ENCODE measurements at regions not wholly inside any gene's neighbourhood (a gene's known extent, or its start where the extent isn't known, plus 50 kb on each side); places are given as distances from the start of the nearest gene placed in this dataset.

DNA sequence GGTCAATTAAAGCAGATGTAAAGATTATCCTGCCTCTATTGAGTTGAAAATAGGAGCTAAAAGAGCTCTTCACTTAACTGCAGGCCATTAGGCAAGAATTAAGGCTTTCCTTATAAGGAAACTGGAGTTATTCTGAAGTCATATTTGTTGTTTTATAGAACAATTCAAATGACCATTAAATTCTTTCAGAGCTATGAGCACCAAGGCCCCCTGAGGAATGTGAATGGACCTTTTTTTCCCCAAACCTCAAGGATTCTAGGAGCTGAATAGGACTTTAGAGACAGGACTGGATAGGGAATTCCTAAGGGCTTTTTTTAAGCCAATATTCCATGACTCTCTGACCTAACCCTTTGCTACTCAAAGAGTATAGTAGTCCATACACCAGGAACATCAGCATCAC, 565.7 kb upstream of the BTBD3 start:
- no peak for DNase-seq (ENCODE audit: low spot score)

DNA sequence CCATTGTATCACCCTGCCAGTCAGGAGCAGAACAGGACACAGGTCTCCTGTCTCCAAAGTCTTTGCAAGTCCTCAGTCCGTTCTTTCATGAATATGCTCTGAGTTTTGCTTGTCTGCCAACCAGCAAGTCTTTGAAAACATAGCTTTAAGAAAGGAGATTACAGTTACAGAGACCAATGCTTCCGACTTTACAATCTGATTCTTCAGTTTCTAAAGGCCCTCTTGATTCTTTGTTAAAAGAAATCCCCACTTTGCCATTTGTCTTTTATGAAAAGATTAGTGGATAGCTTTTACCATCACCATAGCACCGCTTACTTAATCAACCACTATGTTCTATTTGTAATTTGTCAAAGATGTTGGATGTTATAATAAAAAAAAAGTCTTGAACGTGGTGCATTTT, 562.8 kb upstream of the BTBD3 start:
- no peak for DNase-seq (ENCODE audit: low spot score)

DNA sequence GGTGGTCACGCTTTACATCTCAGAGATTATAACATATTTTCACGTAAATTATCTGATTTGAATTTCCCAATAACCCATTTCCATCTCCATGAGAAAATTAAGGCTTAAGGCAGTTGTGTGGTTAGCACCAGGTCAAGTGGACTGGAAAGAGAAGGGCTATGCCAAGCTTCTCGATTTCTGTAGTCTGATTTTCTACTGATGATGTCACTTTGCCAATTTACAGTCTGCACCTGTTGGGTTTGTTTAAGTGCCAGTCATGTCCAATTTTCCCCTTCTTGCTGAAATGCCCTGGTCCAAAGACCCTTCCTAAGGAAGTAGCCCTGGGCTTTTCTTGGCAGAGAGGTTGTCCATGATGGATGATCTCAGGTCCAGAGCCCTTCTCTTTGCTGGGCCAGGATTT, 562.3 kb upstream of the BTBD3 start:
- no peak for DNase-seq (ENCODE audit: low spot score)

DNA sequence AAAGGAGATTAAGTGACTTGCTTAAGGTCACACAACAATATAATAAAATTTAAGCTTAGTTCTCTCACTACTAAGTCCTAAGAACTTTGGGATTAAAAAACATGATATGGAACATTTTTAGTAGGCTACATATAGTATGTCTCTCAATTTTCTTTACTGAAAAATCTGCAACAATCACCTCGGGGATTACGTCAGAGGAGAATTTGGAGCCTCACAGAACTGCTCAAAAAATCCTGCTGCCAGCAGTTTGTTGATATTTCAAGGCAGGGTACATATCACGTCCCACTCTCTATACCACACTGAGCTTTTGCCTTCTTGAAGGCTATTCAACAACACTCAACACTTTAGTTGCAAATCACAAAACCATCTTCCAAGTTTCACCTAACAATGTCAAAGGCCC, 561.6 kb upstream of the BTBD3 start:
- DNase-seq (ENCODE audit: low spot score): no peak

DNA sequence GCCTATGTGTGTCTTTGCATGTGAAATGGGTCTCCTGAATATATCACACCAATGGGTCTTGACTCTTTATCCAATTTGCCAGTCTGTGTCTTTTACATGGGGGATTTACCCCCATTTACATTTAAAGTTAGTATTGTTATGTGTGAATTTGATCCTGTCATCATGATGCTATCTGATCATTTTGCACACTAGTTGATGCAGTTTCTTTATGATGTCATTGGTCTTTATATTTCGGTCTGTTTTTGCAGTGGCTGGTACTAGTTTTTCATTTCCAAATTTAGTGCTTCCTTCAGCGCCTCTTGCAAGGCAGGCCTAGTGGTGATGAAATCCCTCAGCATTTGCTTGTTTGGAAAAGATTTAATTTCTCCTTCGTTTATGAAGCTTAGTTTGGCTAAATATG, 555.2 kb upstream of the BTBD3 start:
- no peak for DNase-seq (ENCODE audit: low spot score)

DNA sequence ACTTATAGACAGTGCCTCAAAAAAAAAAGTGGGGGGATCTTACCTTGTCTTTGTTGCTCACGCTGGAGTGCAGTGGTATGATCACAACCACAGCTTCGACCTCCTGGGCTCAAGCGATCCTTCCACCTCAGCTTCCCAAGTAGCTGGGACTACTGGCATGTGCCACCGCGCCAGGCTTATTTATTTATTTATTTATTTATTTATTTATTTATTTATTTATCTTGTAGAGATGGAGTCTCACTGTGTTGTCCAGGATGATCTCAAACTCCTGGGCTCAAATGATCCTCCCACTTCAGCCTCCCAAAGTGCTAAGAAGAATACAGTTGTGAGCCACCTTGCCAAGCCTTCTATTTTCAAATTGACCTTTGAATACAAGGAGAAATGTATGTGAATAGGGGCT, 553.0 kb upstream of the BTBD3 start:
- no peak for DNase-seq (ENCODE audit: low spot score)

DNA sequence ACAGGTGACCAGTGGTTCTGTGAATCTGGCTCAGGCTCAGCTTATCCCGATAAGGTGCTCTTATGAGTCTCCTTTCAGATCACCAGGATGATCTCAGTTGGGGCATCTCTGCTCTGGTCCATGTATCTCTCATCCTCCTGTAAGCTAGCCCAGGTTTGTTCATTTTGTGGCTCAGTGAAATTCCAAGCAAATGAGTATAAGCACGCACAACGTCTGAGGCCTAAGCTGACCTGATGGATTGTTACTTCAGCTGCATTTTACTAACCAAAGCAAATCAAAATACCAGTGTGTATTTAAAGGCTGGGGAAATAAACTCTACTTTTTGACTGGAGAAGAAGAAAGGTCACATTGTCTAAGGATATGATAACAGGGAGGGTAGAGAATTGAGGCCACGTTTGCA, 551.0 kb upstream of the BTBD3 start:
- no peak for DNase-seq (ENCODE audit: low spot score)

DNA sequence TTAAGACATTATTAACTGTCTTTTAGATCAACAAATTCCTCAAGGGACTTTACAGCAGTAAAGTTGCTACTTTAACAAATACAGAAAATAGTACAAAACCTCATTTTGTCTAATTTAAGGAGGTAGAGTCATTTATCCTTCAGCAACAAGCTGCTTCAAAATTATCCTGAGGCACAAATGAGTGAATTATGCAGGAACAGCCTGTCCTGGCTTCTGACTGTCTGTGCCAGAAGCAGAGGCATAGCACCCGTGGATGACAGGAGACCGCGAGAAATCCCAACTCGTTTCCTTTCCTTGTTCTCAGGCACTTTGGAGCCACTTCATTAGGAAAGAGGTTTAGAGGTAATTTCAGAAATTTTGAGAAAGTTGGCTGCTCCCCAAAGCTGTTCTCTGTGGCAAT, 549.2 kb upstream of the BTBD3 start:
- DNase-seq (ENCODE audit: low spot score): no peak

DNA sequence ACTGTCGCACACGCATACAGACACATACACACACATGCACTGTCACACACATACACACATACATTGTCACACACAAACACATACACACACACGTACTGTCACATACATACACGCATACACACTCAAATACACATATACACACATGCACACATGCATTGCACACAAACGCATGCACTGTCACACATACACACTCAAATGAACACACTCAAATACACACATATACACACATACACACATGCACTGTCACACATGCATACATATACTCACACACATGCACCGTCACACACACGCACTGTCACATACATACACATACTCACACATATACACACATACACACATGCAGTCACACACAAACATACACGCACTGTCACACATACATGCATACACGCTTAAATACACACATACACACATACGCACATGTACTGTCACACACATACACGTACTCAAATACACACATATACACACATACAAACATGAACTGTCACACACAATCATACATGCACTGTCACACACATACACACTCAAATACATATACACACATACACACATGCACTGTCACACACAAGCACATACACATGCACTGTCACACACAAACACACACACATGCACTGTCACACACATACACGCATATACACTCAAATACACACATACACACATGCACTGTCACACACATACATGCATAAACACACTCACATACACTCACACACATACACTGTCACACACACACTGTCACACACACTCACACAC, 548.6 kb upstream of the BTBD3 start:
- DNase-seq (ENCODE audit: low spot score): no peak

DNA sequence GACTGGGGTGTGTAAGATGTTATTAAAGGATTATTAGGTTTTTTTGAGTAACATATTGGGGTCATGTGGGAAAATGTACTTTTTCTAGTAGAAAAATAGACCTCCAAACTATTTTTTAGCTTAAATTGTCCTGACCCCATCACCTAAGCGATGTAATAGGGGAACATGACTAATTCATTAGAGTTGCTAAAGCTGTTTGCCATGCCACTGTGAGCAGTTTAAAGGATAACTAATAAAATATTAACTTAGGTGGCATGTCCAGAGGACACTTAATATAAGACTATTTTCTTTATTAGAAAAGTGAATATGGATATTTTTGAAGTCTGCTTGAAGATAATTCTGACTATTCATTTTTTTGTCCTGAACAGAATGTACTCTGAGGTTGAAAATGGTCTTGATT, 545.9 kb upstream of the BTBD3 start:
- no peak for DNase-seq (ENCODE audit: low spot score)

DNA sequence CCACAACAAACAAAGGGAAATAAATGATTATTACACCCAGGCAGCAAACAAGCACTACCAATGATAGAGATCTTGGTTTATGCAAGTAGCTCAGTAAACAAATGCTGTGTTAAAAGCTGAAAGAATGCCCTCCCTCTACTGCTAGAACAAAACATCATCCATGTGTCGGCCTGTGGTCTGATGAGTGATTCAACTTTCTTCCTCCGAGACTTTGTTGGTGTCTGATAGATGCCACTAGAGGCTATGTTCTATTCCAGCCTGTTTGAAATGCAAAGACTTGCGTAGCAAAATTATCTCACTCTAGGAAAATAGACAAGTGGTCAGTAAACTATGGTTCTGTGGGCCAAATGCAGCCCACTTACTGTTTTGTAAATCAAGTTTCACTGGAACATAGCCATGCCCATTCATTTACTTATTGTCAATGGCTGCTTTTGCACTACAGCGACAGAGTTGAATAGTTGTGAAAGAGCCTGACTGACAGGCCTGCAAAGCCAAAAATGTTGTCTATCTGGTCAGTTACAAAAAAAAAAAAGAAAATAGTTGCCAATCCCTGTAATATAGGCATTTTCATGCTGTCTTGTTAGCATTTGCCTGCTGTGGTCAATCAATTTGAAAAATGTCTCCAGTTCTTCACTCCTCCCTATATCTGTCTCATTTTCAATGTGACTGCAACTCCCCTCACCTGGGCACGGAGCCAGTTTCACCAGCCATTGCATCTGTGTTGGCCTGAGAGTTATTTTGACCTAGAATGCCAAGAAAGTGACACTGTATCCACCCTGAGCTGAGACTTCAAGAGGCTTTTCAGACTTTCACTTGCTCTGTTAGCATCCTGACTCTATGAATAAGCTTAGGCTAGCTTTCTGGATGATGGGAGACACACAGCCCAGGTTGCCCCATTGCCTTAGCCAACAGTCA, 544.6 kb upstream of the BTBD3 start:
- no peak for DNase-seq (ENCODE audit: low spot score)

DNA sequence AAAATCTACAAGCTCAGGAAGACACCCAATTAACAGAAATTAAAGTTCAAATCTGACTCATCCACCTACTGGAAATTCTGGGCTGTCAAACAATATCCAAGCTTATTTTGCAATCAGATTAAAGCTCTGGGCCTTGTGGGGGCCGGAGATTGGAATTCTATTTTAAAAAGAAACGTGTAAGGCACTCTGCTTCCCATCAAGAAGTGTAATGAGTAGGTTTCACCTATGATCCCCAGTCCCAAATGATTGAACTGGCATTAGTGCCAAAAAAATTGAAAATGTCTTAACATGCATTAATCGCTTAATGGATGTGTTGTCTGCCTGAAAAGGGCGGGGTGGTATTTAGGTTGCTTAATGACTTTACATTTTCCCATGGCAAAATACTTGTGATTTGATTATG, 542.4 kb upstream of the BTBD3 start:
- no peak for DNase-seq (ENCODE audit: low spot score)

DNA sequence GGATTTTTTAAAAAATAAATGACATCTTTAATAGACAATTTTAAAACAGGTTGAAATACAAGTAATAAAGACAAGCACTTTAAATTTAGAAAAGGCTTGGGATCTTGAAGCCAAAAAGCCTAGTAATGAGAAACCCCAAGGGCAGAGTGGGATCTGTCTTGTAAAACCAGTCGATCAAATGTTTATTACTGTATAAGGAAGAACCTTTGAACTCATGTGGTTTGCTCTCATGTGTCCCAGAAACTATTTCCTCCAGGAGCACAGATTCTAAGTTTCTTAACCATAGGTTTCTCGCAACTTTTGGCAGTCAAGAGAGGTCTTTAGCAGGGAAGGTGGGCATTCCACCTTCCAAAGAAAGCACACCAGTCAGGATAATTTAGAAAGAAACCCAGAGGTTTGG, 541.7 kb upstream of the BTBD3 start:
- DNase-seq (ENCODE audit: low spot score): no peak

DNA sequence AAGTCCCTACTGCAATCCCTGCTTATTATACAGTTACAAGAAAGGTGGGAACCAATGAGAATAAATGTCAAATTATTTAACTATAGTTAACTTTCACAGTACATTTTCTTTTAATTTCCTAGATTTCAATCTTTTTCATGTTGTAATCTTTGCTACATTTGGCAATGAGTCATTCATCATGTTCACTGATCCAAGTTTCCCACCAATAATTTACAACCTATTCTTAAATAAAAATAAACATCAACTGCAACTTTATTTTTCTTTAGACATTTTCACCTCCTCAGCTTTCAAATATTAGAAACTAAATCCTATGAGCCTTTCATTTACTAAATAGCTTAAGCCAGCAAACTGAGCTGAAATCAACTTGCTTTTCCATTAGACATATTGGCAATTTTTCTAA, 541.3 kb upstream of the BTBD3 start:
- no peak for DNase-seq (ENCODE audit: low spot score)

DNA sequence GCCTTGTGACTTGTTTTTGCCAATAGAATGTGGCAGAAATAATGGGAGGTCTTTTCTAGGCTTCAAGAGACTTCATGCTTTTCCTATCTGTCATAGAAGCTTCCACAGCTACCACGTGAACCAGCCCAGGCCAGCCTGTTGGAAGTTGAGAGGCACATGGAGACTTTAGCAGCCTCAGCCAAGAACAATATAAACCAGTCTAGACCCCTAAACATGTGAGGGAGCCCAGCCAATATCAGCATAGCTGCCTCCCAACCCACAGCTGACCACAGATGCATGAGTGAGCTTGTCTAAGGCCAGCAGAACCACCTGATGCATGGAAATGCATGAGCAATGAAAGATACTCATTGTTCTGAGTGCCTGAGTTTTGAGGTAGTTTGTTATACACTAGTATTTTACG, 540.7 kb upstream of the BTBD3 start:
- no peak for DNase-seq (ENCODE audit: low spot score)

DNA sequence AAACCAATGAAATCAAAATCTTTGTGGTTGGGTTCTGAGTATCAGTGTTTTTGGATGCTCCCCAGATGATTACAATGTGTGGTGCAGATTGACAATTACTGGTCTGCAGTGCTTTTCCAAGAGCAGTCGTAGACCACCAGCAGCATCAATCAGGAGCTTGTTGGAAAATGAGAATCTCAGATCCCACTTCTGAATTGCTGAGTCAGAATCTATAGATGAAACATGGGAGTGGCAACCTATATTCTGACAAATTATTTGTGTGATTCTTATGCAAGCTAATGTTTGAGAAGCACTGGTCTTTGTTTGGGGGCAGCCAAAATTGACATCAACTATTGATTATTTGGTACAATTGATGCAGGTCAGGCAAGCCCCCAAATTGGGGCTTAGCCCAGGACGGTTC, 539.9 kb upstream of the BTBD3 start:
- no peak for DNase-seq (ENCODE audit: low spot score)

DNA sequence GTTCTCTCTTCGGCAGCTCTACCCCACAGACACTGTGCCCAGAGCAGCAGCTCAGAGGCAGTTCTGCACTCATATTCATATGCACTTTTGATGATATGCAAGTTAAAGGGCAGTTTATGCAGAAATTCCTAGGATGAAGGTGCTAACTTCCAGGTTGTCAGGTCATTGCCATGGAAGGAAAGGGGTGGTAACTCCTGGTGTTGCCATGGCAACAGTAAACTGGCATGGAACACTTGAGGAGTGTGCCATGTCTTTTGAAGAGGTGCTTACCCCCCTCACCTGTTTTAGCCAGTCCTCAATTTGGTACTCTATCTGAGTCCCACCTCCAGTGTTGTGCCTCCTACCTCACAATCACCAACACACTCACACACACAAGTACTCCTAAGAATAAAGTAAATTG, 539.4 kb upstream of the BTBD3 start:
- DNase-seq (ENCODE audit: low spot score): no peak

DNA sequence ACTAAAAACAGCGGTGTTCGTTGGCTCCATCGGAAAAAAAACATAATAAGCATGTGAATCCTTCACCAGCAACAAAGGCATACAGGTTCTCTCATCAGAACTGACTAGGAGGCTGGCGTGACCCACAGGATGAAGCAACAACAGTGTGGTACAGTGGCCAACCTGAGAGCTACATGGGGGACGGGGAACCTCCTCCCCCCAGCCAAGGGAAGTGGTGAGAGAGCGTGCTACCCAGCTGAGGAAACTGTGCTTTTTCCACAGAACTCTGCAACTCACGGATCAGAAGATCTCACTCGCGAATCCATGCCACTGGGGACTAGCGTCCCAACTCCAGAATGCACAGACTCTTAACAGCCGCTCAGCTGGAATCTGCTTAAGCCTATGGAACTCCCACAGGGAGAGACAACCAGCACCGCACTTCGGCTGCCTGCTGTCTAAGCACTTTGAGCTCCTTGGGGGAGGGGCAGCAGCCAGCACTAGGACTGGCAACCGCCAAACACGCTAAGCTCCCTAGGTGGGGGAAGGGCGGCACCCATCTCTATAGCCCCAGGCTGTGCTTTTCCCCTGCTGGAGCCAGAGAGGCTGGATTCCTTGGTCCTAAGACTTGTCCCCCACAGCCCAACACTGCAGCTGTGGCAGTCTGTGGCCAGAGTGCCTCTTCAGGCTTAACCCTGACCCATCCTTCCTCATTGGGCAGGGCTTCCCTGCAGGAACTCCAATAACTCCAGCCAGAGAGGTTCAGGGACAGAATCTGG, 538.3 kb upstream of the BTBD3 start:
- no peak for DNase-seq (ENCODE audit: low spot score)

DNA sequence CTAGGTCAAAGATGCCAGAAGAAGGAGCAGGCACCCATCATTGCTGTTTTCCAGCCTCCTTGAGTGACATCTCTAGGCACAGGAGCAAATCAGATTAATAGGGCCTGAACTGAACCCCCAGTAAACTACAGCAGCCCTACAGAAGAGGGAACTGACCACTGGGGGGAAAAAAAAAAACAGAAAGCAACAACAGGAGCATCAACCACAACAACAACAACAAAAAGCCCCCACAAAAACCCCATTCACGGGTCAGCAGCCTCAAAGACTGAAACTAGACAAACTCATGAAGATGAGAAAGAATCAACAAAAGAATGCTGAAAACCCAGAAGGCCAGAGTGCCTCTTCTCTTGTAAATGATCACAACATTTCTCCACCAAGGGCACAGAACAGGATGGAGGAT, 537.4 kb upstream of the BTBD3 start:
- DNase-seq (ENCODE audit: low spot score): no peak

DNA sequence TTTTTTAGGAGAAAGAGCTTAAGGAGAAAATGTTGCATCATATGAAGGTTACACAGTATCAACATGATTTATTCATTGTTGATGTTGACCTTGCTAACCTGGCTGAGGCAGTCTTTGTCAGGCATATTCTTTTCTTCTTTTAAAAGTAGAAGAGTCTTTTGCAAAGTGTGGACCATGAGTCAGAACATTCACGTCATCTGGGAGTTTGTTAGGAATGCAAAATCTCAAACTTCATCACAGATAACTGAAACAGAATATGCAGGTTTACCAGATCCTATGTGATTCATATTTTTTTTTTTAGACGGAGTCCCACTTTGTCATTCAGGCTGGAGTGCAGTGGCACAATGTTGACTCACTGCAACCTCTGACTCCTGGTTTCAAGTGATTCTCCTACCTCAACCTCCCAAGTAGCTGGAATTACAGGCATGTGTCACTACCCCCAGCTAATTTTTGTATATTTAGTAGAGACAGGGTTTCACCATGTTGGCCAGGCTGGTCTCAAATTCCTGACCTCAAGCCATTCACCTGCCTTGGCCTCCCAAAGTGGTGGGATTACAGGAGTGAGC, 530.4 kb upstream of the BTBD3 start:
- no peak for DNase-seq (ENCODE audit: low spot score)

DNA sequence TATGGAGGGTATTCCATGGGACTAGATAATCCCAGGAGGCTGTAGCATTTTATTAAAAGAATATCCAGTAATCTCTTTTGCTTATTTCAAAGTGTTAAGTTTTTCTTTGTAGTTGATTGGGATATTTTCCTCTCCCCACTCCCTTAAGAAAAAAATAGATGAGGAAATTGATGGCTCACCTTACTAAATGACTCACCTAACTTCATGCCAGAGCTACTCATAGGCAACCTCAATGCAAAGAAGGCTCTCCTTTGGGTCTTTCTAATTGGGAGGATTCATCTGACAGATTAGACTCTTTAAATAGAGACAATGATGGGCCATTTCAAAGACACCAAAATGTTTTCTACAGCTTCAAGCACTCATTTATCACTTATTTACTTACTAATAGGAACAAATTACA, 528.5 kb upstream of the BTBD3 start:
- no peak for DNase-seq (ENCODE audit: low spot score)

DNA sequence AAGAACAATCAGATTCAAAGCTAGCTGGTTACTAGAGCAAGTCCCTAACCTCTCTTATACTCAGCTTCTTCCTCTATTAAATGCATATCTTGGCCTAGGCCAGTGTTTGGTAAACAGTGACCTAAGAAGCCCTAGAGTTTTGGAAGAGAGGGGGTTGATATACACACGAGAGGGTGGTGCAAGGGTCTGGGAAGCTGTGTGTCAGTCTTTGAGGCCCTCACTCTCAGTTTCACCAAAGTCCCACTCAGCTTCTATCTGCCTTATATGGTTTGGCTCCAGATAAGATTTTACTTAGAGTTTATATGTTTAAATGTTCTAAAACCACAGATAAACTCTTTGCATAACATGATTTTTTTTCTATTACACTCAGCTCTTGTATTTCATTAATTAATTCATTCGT, 526.1 kb upstream of the BTBD3 start:
- no peak for DNase-seq (ENCODE audit: low spot score)

All from HuH-7 (cell line).